Activated T-cell treated with anti-CD3 and anti-CD28 coated beads, Interleukin-2, amount 50 U/mL, for 1 hour (primary cell): ENCODE measurements at regions not wholly inside any gene's neighbourhood (a gene's known extent, or its start where the extent isn't known, plus 50 kb on each side); places are given as distances from the start of the nearest gene placed in this dataset.
A peak's percentile ranks its signal among the peaks of the same experiment; 100 is the strongest.

Experiments
- DNase-seq: peaks from one replicate; pipeline ENCODE4 v3.0.0-alpha.2; 2020

DNA sequence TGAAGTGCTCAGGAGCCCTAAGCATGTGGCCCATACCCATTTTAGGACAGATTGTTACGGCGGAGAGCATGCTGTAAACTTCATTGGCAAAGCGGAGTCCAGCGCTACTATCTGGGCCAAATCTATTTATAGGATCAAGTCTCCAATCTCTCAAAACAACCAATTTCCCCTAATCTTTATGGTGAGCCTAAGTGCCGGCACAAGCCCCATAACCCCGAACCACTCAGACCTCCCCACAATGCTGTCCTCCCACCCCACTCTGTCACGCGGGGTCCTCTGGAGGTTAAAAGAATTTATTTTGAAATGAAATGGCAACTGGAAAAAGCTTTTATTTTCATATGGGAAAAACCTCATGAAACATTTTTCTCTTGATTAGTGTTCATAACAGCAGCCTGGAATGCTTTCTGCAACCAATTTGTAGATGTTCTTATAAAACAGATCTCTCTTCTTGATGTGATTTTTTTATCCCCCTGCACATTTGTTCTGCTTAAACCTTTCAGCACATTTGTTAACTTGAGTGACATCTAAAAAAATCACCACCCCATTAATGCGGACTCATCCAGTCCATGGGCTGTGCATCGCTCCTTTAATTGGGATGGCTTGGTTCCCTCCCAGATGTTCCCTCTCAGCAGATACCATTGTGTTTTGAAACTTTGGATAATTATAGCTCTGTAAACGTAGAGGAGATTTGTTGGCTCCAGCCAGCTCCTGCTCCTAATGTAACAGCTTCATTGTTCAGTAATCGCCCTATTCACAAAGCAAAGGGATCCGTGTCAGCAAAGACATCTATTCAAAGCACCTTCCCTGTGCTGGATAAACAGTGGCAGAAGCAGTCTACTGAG, 323.6 kb downstream of the CD83 start:
- no peak for DNase-seq

DNA sequence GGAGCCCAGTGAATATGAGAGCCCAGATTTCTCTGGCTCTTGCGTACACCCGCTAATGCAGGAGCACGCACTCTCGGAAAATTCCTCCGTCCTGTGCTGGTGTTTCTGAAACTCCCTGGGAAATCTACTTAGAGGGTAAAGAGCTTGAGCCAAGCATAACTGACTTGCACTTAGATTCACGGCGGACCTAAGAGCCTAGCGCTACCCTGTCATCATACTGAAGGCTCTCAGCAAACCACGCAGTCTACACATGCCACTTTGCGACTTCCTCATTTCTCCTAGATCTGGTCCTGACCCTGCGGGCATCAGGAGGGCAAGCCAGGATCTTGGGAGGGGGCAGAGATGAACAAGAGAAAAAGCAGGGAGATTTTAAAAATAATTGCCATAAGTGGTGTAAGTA, 324.7 kb downstream of the CD83 start:
- no peak for DNase-seq

DNA sequence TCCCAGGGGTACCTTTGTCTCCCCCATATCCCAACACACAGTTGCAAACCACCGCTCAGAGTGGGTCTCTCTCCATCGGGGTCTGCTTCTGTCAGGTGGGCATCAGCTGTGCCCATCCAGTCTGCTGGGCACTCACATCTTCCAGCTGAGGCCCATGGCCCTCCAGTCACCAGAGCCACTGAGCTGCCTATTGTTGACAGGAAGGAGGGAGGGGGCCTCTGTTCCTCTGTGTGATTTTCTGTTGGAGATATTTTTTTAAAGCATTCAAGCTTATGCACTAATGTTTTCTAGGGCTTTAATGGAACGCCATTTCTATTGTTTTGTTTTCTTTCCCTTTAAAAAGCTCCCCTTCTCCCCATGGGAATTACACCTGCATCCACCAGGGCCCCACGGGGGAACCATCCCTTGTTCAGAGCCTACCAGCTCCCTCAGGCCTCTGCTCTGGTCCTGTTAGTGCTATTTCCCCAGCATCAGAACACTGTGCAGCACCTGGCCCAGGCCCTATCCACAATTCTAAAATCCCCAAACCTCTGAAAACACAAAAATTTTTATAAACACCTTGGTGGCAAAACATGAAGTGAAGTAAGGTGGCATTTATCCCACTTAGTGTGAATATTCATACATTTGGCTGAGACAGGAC, 326.2 kb downstream of the CD83 start:
- DNase-seq: no peak

DNA sequence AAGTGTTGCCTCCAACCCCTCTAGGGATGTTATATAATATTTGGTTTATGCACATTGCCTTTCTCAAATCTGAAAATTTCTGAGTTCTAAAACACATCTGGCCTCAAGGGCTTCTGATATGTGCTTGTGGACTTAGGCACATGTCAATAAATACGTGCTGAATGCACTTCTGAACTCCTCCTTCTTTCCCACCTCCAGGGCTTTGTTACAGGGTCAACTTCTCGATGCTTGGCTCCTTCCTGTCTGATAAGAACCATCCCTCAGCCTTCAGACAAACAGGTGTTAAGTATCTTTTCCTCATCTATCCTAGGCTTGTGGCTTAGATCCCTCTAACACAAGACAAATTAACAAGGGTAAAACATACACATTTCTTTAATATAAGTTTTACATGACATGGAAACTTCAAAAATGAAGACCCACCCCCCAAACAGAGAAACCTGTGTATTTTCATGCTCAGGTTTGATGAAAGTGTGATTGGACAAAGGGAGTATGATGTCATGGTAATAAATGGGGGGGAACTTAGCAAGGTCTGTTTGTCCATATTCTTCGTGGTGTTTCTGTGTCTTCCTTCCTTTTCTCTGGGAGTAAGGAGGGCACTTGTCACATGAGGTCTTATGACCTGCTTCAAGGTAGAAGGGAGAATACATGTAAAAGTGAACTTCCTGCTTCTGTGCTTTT, 326.9 kb downstream of the CD83 start:
- no peak for DNase-seq

DNA sequence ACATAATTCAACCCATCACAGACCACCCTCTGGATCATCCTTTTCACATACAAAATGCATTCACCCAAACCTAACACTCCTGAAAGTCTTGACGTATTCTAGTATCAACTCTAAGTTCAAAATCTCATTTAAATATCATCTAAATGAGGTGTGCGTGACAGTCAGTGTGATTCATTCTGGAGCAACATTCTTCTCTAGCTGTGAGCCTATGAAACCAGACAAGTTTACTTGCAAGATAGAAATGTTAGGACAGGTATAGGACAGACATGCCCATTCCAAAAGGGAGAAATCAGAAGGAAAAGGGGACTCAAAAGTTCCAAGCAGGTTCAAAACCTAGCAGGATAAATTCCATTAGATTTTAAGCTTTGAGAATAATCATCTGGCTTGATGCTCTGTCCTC, 329.7 kb downstream of the CD83 start:
- no peak for DNase-seq

DNA sequence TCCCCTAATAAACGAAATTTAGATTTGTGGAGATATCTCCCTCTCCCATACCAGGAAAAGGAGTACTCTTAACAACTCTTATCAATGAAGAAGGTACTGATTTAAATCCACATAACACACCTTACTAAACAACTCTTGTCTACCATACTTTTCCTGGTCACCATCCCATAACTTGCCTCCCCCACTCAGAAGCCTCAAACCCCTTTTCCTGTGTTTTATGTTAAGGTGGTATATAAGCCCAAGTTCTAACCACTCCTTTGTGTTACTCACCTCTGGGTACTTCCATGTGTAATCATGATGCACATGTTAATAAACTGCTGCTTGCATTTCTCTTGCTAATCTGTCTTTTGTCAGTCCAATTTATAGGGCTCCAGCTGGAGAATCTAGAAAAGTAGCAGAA, 330.7 kb downstream of the CD83 start:
- DNase-seq: no peak

DNA sequence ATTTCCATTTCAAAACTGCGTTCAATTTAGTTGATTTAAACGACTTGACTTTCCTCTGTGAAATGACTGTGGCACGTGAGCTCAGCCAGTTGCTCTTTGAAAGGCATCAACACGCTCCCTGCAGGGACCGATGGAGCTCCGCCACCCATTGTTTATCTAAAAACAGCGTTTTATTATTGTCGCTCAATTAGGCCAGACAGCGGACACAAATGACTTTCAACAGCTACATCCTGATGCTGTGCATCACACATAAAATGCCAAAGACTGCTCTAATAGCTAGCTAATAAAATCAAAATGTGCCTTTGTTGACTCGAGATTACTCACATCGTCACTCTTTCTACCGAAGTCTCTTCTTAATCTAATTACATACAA, 332.5 kb downstream of the CD83 start:
- no peak for DNase-seq

DNA sequence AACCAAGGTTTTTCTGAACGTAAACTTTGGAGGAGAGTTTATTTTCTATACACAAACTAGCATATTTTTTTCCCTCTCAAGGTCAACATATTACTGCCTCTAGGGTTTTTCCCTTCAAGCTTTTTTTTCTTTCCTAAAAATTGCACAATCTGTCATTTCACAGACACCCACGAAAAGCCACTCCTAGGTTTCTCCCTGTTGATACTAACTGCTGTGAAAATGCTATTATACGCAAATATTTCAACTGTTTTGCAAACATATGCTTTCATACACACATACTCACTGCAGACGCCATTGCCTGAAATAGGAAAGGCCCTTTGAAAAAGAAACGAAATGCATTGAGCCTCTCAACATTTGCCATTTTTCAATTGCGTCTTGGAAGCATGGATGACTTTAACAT, 333.0 kb downstream of the CD83 start:
- DNase-seq: no peak

DNA sequence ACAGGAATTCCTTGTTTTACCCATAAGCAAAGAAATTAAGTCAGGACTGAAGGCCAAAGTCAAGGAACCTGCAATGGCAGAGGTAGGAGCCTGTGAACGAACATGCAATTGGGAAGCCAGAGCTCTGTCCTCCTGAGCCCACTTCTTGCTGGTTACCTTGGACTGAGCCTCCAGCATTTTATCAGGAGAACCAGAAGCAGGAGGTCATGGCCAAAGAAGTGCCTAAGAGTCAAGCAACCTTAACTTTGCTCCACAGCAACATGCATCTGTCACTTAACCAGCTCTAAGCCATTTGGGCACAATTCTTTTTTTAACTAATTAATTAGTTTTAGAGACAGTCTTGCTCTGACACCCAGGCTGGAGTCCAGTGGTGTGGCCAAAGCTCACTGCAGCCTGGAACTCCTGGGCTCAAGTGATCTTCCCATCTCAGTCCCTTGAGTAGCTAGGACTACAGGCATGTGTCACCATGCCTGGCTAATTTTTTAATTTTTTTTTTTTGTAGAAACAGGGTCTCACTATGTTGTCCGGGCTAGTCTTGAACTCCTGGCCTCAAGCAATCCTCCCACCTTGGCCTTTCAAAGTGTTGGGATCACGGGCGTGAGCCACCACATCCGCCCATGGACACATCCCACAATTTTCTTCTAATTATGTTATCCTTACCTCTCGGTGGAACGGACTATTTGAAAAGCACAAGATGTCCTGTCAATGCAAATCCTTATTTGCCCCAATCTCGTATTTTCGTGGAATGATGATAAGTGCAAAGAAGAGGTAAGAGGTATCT, 334.2 kb downstream of the CD83 start:
- no peak for DNase-seq

DNA sequence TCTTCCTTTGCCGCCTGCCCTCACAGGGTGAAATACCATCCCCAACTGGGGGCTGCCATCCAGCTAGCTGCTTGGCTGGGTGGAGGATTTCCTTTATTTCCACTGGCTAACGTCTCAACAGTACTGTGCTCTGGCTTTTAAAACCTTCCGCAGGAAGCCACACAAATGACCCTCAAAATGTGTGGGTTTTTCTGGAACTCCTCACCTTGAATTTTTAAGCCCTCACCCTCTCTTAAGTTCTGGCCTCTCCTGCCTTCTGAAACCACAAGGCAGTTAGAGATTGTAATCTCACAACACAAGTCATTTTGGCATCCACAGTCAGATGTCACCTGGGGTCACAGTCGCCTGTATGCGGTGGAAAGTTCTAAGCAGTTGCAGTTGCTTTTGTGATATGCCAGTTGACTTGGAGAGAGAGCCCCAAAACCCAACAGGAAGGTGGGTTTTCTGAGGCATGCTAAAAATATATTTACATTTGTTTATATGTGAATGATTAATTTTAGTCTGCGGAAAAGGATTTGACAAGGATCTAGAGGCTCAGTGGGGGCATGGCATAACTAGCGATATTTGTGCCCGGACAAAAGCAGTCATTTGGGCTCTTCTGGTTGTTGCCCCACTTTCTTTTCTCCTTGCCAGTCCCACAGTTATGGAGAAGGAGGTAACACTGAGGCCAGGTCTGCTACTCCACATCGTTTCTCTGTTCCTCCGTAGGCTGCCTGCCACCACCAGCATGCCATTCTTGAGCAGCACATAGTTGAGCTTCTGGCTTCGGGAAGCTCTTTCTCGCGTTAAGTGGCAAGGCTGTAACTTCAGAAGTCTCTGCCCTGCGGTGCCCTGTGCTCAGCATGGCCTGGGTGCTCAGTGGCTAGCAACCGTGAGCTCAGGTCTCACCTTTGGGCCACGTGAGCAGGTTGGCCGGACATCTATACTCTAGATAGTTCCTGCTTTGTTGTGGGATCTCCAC, 335.3 kb downstream of the CD83 start:
- DNase-seq: peak; percentile 30

DNA sequence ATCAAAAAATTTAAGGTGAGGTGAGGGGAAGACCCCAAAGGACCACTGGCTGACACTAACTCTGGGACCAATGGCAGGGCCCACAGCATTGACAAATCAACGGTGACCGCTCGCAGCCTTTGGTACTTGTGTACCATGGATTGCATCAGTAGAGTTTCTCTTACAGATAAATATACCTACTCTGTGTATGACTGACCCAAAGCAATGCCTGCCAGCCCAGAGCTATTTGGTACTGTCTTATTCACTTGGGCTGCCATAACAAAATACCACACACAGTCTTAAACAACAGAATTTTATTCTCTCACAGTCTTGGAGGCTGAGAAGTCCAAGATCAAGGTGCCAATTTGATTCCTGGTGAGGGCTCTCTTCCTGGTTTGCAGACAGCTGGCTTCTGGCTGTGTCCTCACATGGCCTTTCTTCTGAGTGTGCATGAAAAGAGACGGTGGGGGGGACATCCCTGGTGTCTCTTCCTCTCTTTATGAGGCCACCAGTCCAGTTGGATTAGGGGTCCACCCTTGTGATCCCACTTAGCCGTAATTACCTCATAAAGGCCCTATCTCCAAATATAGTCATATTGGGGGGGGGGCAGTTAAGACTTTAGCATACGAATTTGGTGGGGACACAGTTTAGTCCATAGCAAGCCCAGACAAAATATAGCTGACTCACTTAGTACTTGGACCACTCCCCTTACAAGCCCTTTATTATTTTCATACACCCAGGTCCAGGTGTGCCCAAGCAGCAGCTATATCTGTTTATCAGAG, 336.3 kb downstream of the CD83 start:
- DNase-seq: no peak

DNA sequence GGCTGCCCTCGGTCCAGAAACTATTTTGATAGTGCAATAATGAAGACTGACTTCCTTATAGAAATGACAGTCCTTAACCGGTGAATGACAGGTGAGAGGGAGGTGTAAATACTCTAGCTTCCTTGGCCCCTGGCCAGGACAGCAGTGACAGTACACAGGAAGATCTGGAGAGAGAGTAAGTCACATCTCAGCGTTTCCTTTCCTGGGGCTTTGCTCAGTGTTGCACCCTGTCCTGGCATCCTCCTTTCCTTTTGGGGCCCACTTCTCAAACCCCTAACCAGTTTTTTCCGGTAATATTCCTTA, 336.9 kb downstream of the CD83 start:
- DNase-seq: no peak

DNA sequence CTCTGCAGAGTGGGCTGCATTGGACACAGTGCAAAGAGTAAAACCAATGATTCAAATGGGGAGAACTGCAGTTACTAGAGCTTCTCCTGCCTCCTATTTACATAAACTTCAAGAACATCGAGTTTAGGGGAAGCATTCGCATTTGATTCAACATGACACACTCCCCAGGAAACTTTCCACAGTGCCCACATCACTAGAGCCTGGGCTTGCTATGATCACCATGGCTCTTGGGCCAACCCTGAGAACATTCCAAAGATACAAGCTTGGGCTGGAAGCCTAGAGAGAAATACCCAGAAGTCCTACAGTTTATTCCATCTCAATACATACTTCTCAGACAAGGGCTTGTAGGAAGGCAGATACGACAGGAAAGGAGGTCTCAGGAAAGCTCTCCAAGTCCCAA, 337.9 kb downstream of the CD83 start:
- no peak for DNase-seq

DNA sequence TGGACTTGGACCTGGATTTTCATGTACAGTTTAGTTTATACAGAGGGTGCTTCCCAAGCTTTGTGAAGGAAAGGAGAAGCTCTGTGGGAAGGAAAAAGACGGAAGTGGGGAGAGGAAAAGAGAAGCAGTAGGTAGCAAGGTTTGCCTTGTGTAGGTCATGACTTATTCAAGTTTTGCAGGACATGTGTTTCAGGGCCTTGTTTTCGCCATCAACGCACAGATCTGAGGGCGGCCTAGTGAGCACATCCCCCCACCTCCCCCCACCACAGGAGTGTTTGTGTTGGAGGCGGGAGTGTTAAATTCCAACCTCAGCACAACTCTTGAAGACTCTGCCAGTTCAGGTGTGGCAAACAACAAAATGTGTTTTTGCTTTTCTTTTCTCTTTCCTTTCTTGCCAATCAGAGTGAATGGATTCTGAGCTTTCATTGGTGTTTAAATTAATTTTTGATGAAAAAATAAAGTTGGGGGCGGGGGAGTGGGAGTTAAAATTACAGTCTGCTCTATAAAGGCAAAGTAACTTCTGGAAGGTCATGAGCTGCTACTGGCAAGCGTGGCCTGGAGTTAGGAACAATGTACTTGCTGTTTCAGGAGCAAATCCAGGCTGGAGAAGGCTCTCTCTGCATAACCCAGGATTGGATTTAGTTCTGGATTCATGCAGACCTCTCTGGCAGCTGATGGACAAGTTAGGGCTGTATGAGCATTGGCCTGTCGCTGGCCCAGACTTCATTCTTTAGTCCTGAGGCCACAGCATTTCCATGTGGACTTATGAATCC, 338.5 kb downstream of the CD83 start:
- no peak for DNase-seq

DNA sequence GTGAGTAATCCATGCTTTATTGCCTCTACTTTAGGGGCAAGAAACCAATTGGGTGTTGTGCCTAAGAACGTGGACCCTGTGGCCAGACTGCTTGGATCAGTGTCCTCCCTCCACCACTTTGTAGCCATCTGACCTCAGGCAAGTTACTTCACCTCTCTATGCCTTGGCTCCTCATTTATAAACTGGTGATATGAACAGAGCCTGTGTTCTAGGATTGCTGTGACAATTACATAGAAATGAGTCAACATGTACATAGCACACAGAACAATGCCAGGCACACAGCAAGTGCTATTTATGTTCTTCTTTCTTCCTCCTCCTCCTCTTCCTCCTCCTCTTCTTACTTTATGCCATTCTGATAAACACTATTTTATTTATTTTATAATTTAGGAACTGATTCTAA, 339.4 kb downstream of the CD83 start:
- no peak for DNase-seq

DNA sequence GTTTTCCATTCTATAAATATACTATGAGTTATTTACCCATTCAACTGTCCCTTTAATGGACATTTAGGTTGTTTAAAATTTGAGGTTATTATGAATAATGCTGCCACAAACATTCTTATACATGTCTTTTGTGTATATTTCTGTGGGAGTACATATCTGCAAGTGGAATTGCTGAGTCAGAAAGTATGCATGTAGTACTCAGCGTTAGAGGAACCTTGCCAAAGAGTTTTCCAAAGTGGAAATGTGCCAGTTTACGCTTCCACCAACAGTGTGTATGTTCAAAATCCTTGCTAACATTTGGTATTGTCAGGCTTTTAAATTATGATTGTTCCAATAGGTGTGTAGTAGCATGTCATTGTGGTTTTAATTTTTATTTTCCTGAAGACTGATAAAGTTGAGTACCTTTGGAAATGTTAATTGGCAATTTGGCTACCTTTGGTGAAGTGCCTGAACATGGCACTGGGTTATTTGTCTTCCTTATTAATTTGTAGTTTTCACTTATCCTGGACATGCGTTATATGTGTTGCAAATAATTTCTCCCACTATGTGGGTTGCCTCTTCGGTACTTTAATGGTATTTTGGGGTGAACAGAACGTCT, 341.2 kb downstream of the CD83 start:
- DNase-seq: no peak

DNA sequence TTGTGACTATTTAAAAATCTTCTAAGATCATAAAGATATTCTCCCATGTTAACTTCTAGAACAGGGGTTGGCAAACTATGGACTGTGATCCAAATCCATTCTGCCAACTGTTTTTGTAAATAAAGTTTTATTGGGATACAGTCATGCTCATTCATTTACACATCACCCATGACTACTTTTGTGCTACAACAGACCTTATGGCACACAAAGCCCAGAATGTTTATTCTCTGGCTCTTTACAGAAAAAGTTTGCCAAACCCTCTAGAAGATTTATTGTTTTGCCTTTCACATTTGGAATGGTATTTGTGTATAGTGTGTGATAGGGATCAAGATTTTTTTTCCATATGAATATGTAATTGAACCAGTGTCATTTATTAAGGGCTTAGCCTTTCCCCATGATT, 341.7 kb downstream of the CD83 start:
- DNase-seq: no peak

DNA sequence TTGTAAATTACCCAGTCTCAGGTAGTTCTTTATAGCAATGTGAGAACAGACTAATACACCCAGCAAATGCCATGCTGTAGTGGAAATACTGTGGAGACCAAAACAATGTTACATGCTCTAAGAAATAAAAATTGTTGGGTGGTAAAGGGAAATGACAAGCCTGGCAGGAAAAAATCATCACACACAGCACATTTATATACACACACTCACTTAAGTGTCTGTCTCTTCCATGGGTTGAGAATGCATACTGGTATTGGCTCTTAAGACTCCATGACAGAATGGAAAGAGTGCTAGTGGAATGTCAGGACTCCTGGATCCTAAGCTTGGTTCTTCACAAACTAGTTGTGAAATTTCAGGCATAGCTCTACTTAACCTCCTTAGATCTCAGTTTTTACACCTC, 343.0 kb downstream of the CD83 start:
- no peak for DNase-seq

DNA sequence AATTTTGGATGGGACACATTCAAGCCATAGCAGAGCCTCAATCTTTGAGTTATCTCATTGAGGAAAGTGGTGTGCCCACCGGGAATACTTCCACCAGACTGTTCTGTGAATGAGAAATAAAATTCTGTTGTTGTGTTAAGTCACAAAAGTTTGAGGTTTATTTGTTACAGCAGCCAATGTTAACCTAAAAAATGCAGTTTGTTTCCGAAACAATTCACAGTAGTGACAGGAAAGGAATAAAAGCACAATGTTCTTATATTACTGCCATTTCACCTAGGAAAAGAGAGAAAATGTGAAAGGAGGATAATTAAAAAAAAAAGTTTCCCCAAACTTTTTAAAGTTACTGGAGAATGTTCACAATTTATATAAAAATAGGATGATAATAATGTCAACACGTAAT, 344.6 kb downstream of the CD83 start:
- no peak for DNase-seq

DNA sequence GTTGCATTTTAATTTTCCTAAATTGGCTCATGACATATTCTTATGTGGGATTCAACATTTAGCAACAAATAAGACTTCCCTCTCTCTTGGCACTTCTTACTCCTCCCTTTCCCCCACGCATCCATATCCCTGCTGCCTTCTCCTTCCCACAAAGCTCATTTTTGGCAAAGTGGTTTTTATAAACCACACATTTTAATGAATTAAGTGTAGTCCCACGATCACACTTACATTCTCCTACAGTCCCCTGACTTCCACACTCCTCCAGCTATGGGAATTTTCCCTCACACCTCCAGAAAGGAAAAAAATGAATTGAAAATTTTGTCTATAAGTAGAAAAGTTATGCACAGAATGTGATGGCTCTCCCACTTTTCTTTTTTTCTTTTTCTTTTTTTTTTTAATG, 345.0 kb downstream of the CD83 start:
- DNase-seq: no peak
